ENCODE measurements at regions not wholly inside any gene's neighbourhood (a gene's known extent, or its start where the extent isn't known, plus 50 kb on each side); places are given as distances from the start of the nearest gene placed in this dataset.

DNA sequence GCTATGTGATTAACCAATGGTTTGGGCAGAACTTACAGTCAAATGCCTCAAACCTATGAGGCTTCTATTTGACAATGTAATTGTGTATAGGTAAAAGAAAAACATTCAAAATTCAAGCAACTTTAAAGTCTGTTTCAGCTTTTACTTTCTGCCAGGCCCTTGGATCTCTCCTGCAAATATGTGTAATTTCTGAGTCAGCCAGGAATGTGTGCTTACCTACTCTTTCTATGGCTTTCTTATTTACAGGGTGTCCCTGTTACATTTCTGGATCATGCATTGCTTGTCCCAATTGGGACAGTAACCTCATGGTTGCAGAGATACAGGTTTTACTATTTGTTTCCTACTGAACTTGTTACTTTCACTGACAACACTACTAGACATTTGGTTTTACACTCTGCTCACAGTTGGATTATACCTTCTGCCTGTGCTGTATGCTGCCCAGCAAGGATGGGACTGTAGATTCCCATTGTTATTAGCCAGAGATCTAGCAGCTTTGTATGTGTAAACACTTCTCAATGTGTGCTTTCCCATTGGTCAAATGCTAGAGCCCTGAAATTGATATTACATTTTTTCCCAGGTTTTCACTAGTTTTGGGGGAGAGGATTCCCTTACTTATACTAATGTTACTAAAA lies 355.3 kb downstream of the ARL4A start:
- Histone ChIP-seq H3K4ac (ENCODE audit: low read length) (no peak overlapping the region), H3K23ac (ENCODE audit: low read depth, low read length, poor library complexity) (no peak overlapping the region), H2AFZ (ENCODE audit: low read length) (peak overlapping the region; percentile 53), H3K27me3 (ENCODE audit: control insufficient read depth in 3 of 3, insufficient read depth in 3 of 3, low read depth in 1 of 3, low read length in 3 of 3) (no peaks in the 10 kb centered on the region), H3K4me3 (ENCODE audit: low read length in 2 of 2) (no peak overlapping the region), H4K8ac (ENCODE audit: low read depth, low read length) (no peak overlapping the region), H2BK120ac (ENCODE audit: low read depth, low read length) (no peak overlapping the region), H3K9ac (ENCODE audit: low read depth, low read length, poor library complexity) (no peak overlapping the region), H3K14ac (ENCODE audit: low read length) (no peak overlapping the region), H3K18ac (ENCODE audit: low read length) (no peak overlapping the region), H3K4me1 (ENCODE audit: control insufficient read depth in 2 of 2, insufficient read depth in 1 of 2, low read depth in 1 of 2, low read length in 2 of 2) (peaks cover 0 to 15% of the 10 kb centered on the region in 2 donors), H4K91ac (ENCODE audit: low read depth, low read length, poor library complexity) (no peak overlapping the region), H2BK12ac (ENCODE audit: low read length) (no peak overlapping the region), H2AK5ac (ENCODE audit: low read depth, low read length) (no peak overlapping the region), H3K4me2 (ENCODE audit: insufficient read depth, low read length, poor library complexity, severe bottlenecking) (no peak overlapping the region), H2BK5ac (ENCODE audit: low read length) (no peak overlapping the region), H3K9me3 (replicated peaks in 1 of 2; ENCODE audit: control insufficient read depth in 2 of 2, insufficient read depth in 1 of 2, low read depth in 1 of 2, low read length in 2 of 2) (no peaks in the 10 kb centered on the region), H2BK15ac (ENCODE audit: low read length) (no peak overlapping the region), H3K79me1 (ENCODE audit: low read depth, low read length) (no peaks in the 10 kb centered on the region), H3K27ac (replicated peaks; ENCODE audit: low read length) (no peak overlapping the region), H3K36me3 (replicated peaks in 1 of 2; ENCODE audit: control insufficient read depth in 2 of 2, insufficient read depth in 2 of 2, low read length in 2 of 2) (no peaks in the 10 kb centered on the region)
- DNase-seq (ENCODE audit: low spot score), result no peak

DNA sequence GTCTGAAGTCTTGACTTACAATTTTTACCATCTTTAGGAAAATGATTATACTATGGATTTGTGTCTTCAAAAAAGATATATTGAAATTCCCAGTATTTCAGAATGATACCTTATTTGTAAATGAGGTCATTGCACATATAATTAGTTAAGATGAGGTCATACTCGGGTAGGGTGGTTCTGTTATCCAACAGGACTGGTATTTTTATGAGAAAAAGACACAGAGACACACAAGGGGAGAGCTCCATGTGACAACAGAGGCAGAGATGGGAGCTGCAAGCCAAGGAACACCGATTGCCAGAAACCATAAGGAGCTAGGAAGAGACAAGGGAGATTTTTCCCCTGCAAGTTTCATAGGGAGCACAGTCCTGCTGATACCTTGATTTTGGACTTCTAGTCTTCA lies 356.9 kb downstream of the ARL4A start:
- Histone ChIP-seq H3K23ac (ENCODE audit: low read depth, low read length, poor library complexity) (no peak overlapping the region), H3K9me3 (replicated peaks in 1 of 2; ENCODE audit: control insufficient read depth in 2 of 2, insufficient read depth in 1 of 2, low read depth in 1 of 2, low read length in 2 of 2) (peaks cover 0 to 3% of the 10 kb centered on the region in 2 donors), H3K9ac (ENCODE audit: low read depth, low read length, poor library complexity) (no peak overlapping the region), H4K91ac (ENCODE audit: low read depth, low read length, poor library complexity) (no peak overlapping the region), H2BK5ac (ENCODE audit: low read length) (no peak overlapping the region), H4K8ac (ENCODE audit: low read depth, low read length) (no peak overlapping the region), H3K14ac (ENCODE audit: low read length) (no peak overlapping the region), H3K4me1 (ENCODE audit: control insufficient read depth in 2 of 2, insufficient read depth in 1 of 2, low read depth in 1 of 2, low read length in 2 of 2) (peaks cover 0 to 10% of the 10 kb centered on the region in 2 donors), H3K27me3 (ENCODE audit: control insufficient read depth in 3 of 3, insufficient read depth in 3 of 3, low read depth in 1 of 3, low read length in 3 of 3) (no peaks in the 10 kb centered on the region), H3K4me2 (ENCODE audit: insufficient read depth, low read length, poor library complexity, severe bottlenecking) (no peak overlapping the region), H3K18ac (ENCODE audit: low read length) (no peak overlapping the region), H3K4ac (ENCODE audit: low read length) (no peak overlapping the region), H2AK5ac (ENCODE audit: low read depth, low read length) (no peak overlapping the region), H2BK120ac (ENCODE audit: low read depth, low read length) (no peak overlapping the region), H2BK15ac (ENCODE audit: low read length) (no peak overlapping the region), H2AFZ (ENCODE audit: low read length) (peak overlapping the region; percentile 43), H3K27ac (replicated peaks; ENCODE audit: low read length) (no peak overlapping the region), H3K4me3 (ENCODE audit: low read length in 2 of 2) (no peak overlapping the region), H2BK12ac (ENCODE audit: low read length) (no peak overlapping the region), H3K36me3 (replicated peaks in 1 of 2; ENCODE audit: control insufficient read depth in 2 of 2, insufficient read depth in 2 of 2, low read length in 2 of 2) (no peaks in the 10 kb centered on the region), H3K79me1 (ENCODE audit: low read depth, low read length) (no peaks in the 10 kb centered on the region)
- WGBS, 2 donors (ENCODE audit: extremely low coverage in 2 of 2, insufficient read length in 2 of 2, insufficient replicate concordance in 1 of 2), result no CpG with 5 or more reads among the region's 2 CpGs
- DNase-seq (ENCODE audit: low spot score), result no peak

DNA sequence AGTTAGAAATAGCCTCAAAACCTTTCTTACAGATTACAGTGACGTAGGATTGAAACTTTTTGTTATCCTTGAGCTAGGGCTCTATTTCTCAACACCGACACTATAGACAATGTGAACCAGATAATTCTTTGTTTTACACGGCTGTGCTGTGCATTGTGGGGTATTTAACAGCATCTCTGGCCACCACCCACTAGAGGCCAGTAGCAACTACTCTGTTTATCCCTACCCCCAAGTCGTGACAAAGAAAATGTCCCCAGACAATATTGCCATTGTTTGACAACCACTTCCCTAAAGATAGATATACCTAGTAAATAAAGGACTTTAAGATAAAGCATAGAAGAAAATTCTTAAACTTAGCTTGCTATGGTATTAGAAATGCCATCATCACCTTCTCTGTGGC lies 359.6 kb downstream of the ARL4A start:
- Histone ChIP-seq H3K18ac (ENCODE audit: low read length) (no peak overlapping the region), H2BK12ac (ENCODE audit: low read length) (no peak overlapping the region), H3K23ac (ENCODE audit: low read depth, low read length, poor library complexity) (no peak overlapping the region), H3K4ac (ENCODE audit: low read length) (no peak overlapping the region), H3K14ac (ENCODE audit: low read length) (no peak overlapping the region), H3K27me3 (ENCODE audit: control insufficient read depth in 3 of 3, insufficient read depth in 3 of 3, low read depth in 1 of 3, low read length in 3 of 3) (no peaks in the 10 kb centered on the region), H2AFZ (ENCODE audit: low read length) (no peak overlapping the region), H3K27ac (replicated peaks; ENCODE audit: low read length) (no peak overlapping the region), H3K4me2 (ENCODE audit: insufficient read depth, low read length, poor library complexity, severe bottlenecking) (no peak overlapping the region), H4K8ac (ENCODE audit: low read depth, low read length) (no peak overlapping the region), H3K9me3 (replicated peaks in 1 of 2; ENCODE audit: control insufficient read depth in 2 of 2, insufficient read depth in 1 of 2, low read depth in 1 of 2, low read length in 2 of 2) (peaks cover 0 to 3% of the 10 kb centered on the region in 2 donors), H2BK120ac (ENCODE audit: low read depth, low read length) (no peak overlapping the region), H3K79me1 (ENCODE audit: low read depth, low read length) (no peaks in the 10 kb centered on the region), H3K4me3 (ENCODE audit: low read length in 2 of 2) (no peak overlapping the region), H3K4me1 (ENCODE audit: control insufficient read depth in 2 of 2, insufficient read depth in 1 of 2, low read depth in 1 of 2, low read length in 2 of 2) (peaks cover 2 to 15% of the 10 kb centered on the region in 2 donors), H3K9ac (ENCODE audit: low read depth, low read length, poor library complexity) (no peak overlapping the region), H3K36me3 (replicated peaks in 1 of 2; ENCODE audit: control insufficient read depth in 2 of 2, insufficient read depth in 2 of 2, low read length in 2 of 2) (no peaks in the 10 kb centered on the region), H4K91ac (ENCODE audit: low read depth, low read length, poor library complexity) (no peak overlapping the region), H2BK15ac (ENCODE audit: low read length) (no peak overlapping the region), H2AK5ac (ENCODE audit: low read depth, low read length) (no peak overlapping the region), H2BK5ac (ENCODE audit: low read length) (no peak overlapping the region)
- no peak for DNase-seq (ENCODE audit: low spot score)
- WGBS, 2 donors (ENCODE audit: extremely low coverage in 2 of 2, insufficient read length in 2 of 2, insufficient replicate concordance in 1 of 2), result no CpG with 5 or more reads among the region's 4 CpGs

DNA sequence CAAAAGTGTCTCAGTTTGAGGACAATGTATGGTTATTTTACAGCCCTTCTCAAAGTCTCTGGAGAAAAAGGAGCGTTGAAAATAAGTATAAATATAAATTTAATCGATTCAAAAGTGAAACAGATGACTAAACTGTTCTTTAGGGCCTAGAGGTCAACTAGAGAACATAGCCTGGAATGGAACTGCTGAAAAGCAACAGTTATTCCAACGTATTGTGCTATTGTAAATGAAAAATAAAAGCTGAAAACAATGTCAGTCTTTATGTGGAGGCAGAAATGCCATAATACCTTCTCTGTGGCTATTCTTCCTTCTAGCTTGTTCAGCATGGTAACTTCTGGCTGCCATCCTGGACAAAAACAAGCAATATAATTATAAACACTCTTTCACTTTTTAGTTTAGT lies 362.5 kb downstream of the ARL4A start:
- Histone ChIP-seq H3K18ac (ENCODE audit: low read length) (no peak overlapping the region), H3K9ac (ENCODE audit: low read depth, low read length, poor library complexity) (no peak overlapping the region), H3K27me3 (ENCODE audit: control insufficient read depth in 3 of 3, insufficient read depth in 3 of 3, low read depth in 1 of 3, low read length in 3 of 3) (no peaks in the 10 kb centered on the region), H2AK5ac (ENCODE audit: low read depth, low read length) (no peak overlapping the region), H3K36me3 (replicated peaks in 1 of 2; ENCODE audit: control insufficient read depth in 2 of 2, insufficient read depth in 2 of 2, low read length in 2 of 2) (no peaks in the 10 kb centered on the region), H3K14ac (ENCODE audit: low read length) (no peak overlapping the region), H4K8ac (ENCODE audit: low read depth, low read length) (no peak overlapping the region), H3K4me3 (ENCODE audit: low read length in 2 of 2) (no peak overlapping the region), H4K91ac (ENCODE audit: low read depth, low read length, poor library complexity) (no peak overlapping the region), H2AFZ (ENCODE audit: low read length) (peak overlapping the region; percentile 68), H2BK120ac (ENCODE audit: low read depth, low read length) (no peak overlapping the region), H3K4me1 (ENCODE audit: control insufficient read depth in 2 of 2, insufficient read depth in 1 of 2, low read depth in 1 of 2, low read length in 2 of 2) (peaks cover 2 to 15% of the 10 kb centered on the region in 2 donors), H3K4me2 (ENCODE audit: insufficient read depth, low read length, poor library complexity, severe bottlenecking) (no peak overlapping the region), H3K23ac (ENCODE audit: low read depth, low read length, poor library complexity) (no peak overlapping the region), H3K27ac (replicated peaks; ENCODE audit: low read length) (no peak overlapping the region), H3K79me1 (ENCODE audit: low read depth, low read length) (no peaks in the 10 kb centered on the region), H2BK5ac (ENCODE audit: low read length) (no peak overlapping the region), H2BK12ac (ENCODE audit: low read length) (no peak overlapping the region), H2BK15ac (ENCODE audit: low read length) (no peak overlapping the region), H3K4ac (ENCODE audit: low read length) (no peak overlapping the region), H3K9me3 (replicated peaks in 1 of 2; ENCODE audit: control insufficient read depth in 2 of 2, insufficient read depth in 1 of 2, low read depth in 1 of 2, low read length in 2 of 2) (peaks cover 0 to 3% of the 10 kb centered on the region in 2 donors)
- no peak for DNase-seq (ENCODE audit: low spot score)
- no CpG with 5 or more reads among the region's 3 CpGs for WGBS, 2 donors (ENCODE audit: extremely low coverage in 2 of 2, insufficient read length in 2 of 2, insufficient replicate concordance in 1 of 2)

Measured in neuronal stem cell (in vitro differentiated cells).